AG09319 (cell line): ENCODE measurements at regions not wholly inside any gene's neighbourhood (a gene's known extent, or its start where the extent isn't known, plus 50 kb on each side); places are given as distances from the start of the nearest gene placed in this dataset.
"Not testable (repeated sequence)": the region's sequence is repeated elsewhere in the genome, so short reads cannot be mapped to it uniquely, and the experiment has no call there.

ENCODE experiments used
- DNase-seq: peaks from one replicate; pipeline ENCODE4 v3.0.0-alpha.2; 2010; ENCODE audit warnings: low read depth; ENCODE audit errors: extremely low read depth
- CTCF ChIP-seq: IDR thresholded peaks from 2 replicates; pipeline ENCODE4 v1.5.1; 2011; ENCODE audit warnings: low read depth, mild to moderate bottlenecking, inconsistent platforms, low read length, moderate library complexity

- TF ChIP-seq CTCF: no peak
- no peak for DNase-seq
Observed at GRCh38 chr6:86128130-86128814, 485.6 kb upstream of the SYNCRIP start.

GRCh38 chr6:86122086-86122485 is 479.4 kb upstream of the SYNCRIP start:
- DNase-seq: no peak
- TF ChIP-seq CTCF: no peak

GRCh38 chr6:86118271-86118670 is 475.6 kb upstream of the SYNCRIP start:
- TF ChIP-seq CTCF: no peak
- no peak for DNase-seq

- DNase-seq: no peak
Observed at GRCh38 chr6:86107985-86108384, 465.3 kb upstream of the SYNCRIP start.

GRCh38 chr6:86087954-86088353 is 445.3 kb upstream of the SYNCRIP start:
- no peak for TF ChIP-seq CTCF

More at GRCh38 chr6:86107985-86108384, 465.3 kb upstream of the SYNCRIP start:
- TF ChIP-seq CTCF: no peak

GRCh38 chr6:86079938-86080337 is 437.3 kb upstream of the SYNCRIP start:
- DNase-seq: no peak
- no peak for TF ChIP-seq CTCF

More at GRCh38 chr6:86087954-86088353, 445.3 kb upstream of the SYNCRIP start:
- DNase-seq: no peak

GRCh38 chr6:86070151-86070550 is 427.5 kb upstream of the SYNCRIP start:
- DNase-seq: no peak
- TF ChIP-seq CTCF: no peak

- not testable (repeated sequence) for DNase-seq
Observed at GRCh38 chr6:86065002-86065401, 422.3 kb upstream of the SYNCRIP start.

- not testable (repeated sequence) for DNase-seq
Observed at GRCh38 chr6:86057293-86057980, 414.8 kb upstream of the SYNCRIP start.
